Cardiac muscle cell (in vitro differentiated cells and primary cell): ENCODE measurements at regions not wholly inside any gene's neighbourhood (a gene's known extent, or its start where the extent isn't known, plus 50 kb on each side); places are given as distances from the start of the nearest gene placed in this dataset.
"Not testable (repeated sequence)": the region's sequence is repeated elsewhere in the genome, so short reads cannot be mapped to it uniquely, and the experiment has no call there.

Experiments used
- DNase-seq, 2 donors: peaks; one replicate each; pipeline versions ENCODE4 v3.0.0 to v3.0.0-alpha.2; 2010 to 2017; ENCODE audit warnings: low read depth in 1 of 2, low spot score in 1 of 2
- H3K27ac ChIP-seq: fragments of 200-600 bp; sonication (generic); 2 replicates; pipeline ENCODE4 v1.5.1; 2016
- H3K27me3 ChIP-seq: fragments of 200-600 bp; sonication (generic); 2 replicates; pipeline ENCODE4 v1.6.0; 2016; ENCODE audit warnings: control low read depth
- H3K36me3 ChIP-seq: fragments of 200-600 bp; sonication (generic); 2 replicates; pipeline ENCODE4 v1.5.1; 2016; ENCODE audit warnings: control low read depth
- H3K4me1 ChIP-seq: fragments of 200-600 bp; sonication (generic); 2 replicates; pipeline ENCODE4 v1.8.1; 2017; ENCODE audit warnings: low read depth, mild to moderate bottlenecking, mixed run types
- H3K4me3 ChIP-seq: fragments of 200-600 bp; sonication (generic); 2 replicates; pipeline ENCODE4 v1.5.1; 2016; ENCODE audit warnings: mild to moderate bottlenecking
- H3K9me3 ChIP-seq: fragments of 200-600 bp; sonication (generic); 2 replicates; pipeline ENCODE4 v1.5.1; 2017; ENCODE audit warnings: low read depth, mild to moderate bottlenecking, control low read depth
- TF ChIP-seq, protein P1 (sequence below): IDR thresholded peaks from 2 replicates; pipeline ENCODE4 v1.5.1; 2012; ENCODE audit warnings: low read depth, mild to moderate bottlenecking, low read length

DNA sequence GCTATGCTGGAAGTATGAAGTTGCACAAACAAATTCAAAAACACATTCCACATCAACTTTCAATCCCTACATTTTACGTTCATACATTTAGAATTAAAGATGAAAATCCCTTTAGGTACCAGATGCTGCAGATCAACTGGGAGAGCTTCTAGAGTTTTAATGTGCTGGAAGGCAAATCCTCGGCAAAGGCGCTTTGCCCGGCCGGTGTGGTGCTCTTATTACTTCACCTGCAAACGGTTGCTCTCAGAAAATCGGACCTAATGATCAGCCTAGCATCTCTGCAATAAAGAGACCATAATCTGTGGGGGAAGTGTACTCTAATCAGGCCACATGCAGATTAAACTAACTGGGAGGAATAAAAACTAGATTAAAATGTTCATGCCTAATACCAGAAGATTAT, 513.8 kb downstream of the ZEB2 start:
- Histone ChIP-seq H3K9me3 (no peaks in the 10 kb centered on the region), H3K27ac (no peak overlapping the region), H3K4me1 (no peaks in the 10 kb centered on the region), H3K4me3 (no peak overlapping the region), H3K27me3 (no peaks in the 10 kb centered on the region), H3K36me3 (no peaks in the 10 kb centered on the region)
- DNase-seq = no peak
- TF ChIP-seq, protein P1, sequence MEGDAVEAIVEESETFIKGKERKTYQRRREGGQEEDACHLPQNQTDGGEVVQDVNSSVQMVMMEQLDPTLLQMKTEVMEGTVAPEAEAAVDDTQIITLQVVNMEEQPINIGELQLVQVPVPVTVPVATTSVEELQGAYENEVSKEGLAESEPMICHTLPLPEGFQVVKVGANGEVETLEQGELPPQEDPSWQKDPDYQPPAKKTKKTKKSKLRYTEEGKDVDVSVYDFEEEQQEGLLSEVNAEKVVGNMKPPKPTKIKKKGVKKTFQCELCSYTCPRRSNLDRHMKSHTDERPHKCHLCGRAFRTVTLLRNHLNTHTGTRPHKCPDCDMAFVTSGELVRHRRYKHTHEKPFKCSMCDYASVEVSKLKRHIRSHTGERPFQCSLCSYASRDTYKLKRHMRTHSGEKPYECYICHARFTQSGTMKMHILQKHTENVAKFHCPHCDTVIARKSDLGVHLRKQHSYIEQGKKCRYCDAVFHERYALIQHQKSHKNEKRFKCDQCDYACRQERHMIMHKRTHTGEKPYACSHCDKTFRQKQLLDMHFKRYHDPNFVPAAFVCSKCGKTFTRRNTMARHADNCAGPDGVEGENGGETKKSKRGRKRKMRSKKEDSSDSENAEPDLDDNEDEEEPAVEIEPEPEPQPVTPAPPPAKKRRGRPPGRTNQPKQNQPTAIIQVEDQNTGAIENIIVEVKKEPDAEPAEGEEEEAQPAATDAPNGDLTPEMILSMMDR = no peak

- DNase-seq = no peak
- no peak overlapping the region for H3K4me3 ChIP-seq
- H3K27ac ChIP-seq = no peak overlapping the region
- no peaks in the 10 kb centered on the region for H3K27me3 ChIP-seq
- H3K4me1 ChIP-seq = no peaks in the 10 kb centered on the region
- H3K9me3 ChIP-seq = no peaks in the 10 kb centered on the region
- H3K36me3 ChIP-seq = no peaks in the 10 kb centered on the region
- TF ChIP-seq, protein P1 = no peak
Observed at GRCh38 chr2:144004742-144005141, 515.2 kb downstream of the ZEB2 start.

DNA sequence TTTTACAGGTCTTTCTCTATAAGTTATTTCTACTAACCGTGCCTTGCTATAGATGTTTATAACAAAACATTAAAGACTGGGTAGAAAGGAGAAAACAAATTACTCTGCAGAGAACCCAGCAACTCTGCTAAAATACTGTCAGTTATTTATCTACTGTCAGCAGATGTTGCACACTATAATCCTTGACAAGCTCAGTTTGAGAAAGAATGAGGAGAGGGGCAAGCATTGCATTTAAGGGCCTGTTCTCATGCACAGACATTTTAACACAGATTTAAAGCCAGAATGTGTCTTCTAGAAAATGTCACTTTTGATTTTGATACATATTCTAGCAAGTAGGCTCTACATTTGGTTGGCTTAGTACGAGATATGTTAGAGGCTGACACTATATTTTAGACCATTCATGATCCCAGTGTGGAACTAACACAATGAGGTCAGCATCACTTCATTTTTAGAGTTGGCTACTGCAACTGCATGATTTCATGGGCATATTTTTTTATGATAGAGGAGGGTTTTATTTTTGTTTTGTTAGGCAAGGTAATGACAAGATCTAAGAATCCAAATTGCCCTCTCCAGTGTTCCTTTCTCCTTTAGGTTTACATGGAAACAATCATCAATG, 516.4 kb downstream of the ZEB2 start:
- no peaks in the 10 kb centered on the region for H3K9me3 ChIP-seq
- H3K4me3 ChIP-seq = no peak overlapping the region
- no peaks in the 10 kb centered on the region for H3K36me3 ChIP-seq
- no peak overlapping the region for H3K27ac ChIP-seq
- H3K27me3 ChIP-seq = no peaks in the 10 kb centered on the region
- TF ChIP-seq, protein P1 = no peak
- H3K4me1 ChIP-seq = no peaks in the 10 kb centered on the region
- DNase-seq = no peak

- Histone ChIP-seq H3K27me3 (no peaks in the 10 kb centered on the region), H3K27ac (no peak overlapping the region), H3K9me3 (no peaks in the 10 kb centered on the region), H3K36me3 (no peaks in the 10 kb centered on the region), H3K4me1 (no peaks in the 10 kb centered on the region), H3K4me3 (no peak overlapping the region)
- TF ChIP-seq, protein P1 = no peak
- DNase-seq = no peak
Observed at GRCh38 chr2:143996974-143997373, 522.9 kb downstream of the ZEB2 start.

- DNase-seq = no peak
- TF ChIP-seq, protein P1 = no peak
- no peaks in the 10 kb centered on the region for H3K4me1 ChIP-seq
Observed at GRCh38 chr2:143994961-143995360, 525.0 kb downstream of the ZEB2 start.

GRCh38 chr2:143991596-143991995, 528.3 kb downstream of the ZEB2 start:
- not testable (repeated sequence) for H3K9me3 ChIP-seq, H3K4me3 ChIP-seq, H3K36me3 ChIP-seq, H3K27ac ChIP-seq, H3K4me1 ChIP-seq, H3K27me3 ChIP-seq, DNase-seq

More at GRCh38 chr2:143994961-143995360, 525.0 kb downstream of the ZEB2 start:
- Histone ChIP-seq H3K27ac (no peak overlapping the region), H3K27me3 (no peaks in the 10 kb centered on the region), H3K36me3 (no peaks in the 10 kb centered on the region), H3K4me3 (no peak overlapping the region), H3K9me3 (no peaks in the 10 kb centered on the region)
